ENCODE measurements at regions not wholly inside any gene's neighbourhood (a gene's known extent, or its start where the extent isn't known, plus 50 kb on each side); places are given as distances from the start of the nearest gene placed in this dataset.

DNA sequence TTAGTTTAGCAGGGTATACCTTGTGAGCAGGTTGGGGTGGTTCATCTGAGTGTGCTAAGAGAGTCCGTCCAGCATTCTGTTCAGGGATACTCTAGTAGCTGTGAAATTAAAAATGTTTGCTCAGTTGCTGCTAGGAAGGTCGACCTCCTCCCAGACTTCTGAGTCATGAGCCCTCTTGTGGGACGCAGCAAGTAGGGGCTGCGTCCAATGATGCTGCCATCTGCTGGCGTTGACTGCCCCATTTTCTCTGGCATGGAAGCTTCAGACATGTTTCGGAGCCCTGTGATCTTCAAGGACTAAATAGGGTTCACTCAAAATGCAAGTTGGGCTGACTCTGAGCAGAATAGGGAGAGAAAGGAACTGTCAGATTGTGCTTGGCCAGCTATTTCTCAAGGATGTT is 201.0 kb upstream of the ARSJ start:
- no peak for DNase-seq

DNA sequence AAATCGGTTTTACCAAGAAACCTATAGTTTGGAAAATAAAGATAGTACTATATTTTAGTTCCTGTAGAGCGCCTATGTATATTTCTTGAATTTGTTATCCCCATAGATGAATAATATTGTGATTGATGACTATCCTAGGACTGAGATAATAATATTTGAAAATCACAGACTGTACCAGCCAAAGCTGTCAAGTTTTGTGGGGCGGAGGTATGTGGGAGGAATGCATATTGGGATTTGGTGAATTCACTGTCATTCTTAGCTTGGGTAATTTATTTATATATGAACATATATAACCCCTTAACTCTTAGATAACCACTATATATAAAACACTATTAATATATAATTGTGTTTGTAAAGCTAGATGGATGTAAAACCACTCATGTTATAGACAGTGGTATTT is 205.5 kb upstream of the ARSJ start:
- no peak for DNase-seq

DNA sequence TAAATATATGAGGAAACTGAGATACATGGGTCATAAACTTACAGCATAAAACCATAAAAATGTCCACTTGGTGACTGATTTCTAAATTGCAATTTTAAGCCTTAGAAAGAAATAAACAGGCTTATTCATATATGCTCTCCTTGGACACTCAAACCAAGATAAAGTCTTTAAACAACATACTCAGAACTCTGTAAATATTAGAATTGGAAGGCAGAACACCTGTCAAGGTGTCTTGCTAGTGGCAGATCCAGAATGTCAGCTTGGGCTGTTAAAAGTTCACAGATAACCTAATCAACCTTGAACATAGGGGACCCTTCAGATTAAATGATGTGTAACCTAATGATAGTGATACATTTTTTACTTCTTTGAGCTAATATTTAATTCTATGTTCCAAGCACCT is 208.1 kb upstream of the ARSJ start:
- DNase-seq = no peak

DNA sequence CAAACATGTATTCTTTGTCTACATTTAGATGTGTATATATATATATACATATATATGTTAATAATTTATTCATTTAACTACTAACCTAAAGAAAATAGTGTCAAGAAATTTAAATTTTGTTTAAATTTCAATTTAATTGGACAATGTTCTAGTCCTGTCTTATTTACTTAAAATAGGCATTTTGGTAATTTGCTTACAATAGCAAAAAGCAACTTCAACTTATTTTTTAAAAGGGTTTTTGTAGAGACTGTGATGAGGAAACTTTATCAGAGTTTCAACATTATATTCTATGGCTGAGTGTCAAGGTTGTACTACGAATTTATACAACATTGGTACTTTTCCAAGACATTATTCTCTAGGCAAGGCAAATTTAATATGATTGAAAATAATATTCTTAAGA is 212.0 kb upstream of the ARSJ start:
- DNase-seq = no peak

DNA sequence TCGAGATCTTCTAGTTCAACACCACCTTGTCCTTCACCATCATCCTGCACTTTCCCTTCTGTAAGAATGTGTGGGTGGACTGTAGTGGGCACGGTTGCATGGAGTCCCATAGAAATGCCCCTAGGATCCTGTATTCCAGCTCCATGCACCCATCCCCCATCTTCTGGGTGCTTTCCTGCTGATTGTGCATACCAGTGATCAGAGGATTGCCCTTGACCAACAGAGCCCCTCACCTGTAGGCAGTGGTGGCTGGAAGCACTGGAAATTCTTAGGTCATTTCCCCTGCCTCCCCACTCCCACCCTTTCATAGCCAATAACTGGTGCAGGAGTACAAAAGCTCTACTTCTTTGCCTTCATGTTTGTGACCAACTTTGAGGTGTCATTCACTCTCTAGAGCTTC is 213.4 kb upstream of the ARSJ start:
- DNase-seq = no peak

DNA sequence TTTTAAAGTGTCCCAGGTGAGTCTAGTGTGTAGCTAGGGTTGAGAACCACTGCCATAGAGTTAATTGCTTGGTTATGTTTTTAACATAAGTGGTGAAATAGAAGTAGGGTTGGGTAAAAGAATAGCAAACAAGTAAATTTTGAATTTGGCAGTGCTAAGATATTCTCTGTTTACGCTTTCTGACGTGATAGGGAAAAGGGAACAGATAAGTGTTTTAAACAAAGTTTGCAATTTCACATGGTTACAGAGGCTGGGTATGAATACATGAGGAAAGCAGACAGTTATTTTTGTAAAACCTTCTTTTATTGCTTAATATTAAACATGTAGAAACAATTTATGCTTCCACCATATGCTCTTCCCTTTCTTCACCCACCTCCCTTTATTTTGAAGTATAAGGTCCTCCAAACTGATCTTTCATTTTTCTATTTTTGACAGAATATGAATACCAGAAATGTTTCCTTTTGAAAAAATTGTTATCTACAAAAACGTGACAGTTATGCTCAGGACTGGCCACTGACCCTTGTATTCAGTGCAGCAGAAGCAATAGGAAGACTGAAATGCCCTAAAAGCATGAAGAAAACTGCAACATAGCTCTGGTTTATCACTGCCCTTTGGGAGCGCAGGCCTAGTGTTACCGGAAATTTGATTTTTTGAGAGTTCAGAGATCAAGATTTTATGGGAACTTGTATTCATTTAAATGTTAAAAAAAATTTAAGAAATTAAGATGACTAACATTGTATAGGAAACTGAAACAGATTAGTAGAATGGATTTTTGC is 214.4 kb upstream of the ARSJ start:
- no peak for DNase-seq

DNA sequence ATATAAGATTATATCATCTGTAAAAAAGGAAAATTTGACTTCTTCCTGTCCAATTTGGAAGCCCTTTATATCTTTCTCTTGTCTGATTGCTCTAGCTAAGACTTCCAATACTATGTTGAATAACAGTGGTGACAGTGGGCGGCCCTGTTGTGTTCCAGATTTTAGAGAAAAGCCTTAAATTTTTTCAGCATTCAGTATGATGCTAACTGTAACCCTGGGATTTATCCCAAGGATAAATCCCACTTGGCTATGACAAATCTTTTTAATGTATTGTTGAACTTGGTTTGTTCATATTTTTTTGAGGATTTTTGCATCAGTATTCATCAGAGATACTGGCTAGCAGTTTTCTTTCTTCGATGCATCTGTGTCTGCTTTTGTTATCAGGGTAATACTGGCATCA is 217.2 kb upstream of the ARSJ start:
- no peak for DNase-seq

DNA sequence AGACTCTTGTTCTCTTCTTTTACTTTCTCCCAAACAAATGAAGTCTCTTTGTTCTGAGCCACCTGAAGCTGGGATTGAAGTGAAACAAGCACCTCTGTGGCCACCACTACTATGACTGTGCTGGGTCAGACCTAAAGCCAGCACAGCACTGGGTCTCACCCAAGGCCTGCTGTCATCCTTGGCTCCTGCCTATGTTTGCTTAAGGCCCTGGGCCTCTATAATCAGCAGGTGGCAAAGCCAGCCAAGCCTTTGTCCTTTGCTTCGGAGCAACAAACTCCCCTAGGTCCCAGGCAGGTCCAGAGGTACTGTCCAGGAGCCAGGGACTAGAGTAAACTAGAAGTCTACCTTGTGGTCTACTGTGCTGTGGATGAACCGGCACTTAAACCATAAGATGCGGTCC is 220.6 kb upstream of the ARSJ start:
- no peak for DNase-seq

DNA sequence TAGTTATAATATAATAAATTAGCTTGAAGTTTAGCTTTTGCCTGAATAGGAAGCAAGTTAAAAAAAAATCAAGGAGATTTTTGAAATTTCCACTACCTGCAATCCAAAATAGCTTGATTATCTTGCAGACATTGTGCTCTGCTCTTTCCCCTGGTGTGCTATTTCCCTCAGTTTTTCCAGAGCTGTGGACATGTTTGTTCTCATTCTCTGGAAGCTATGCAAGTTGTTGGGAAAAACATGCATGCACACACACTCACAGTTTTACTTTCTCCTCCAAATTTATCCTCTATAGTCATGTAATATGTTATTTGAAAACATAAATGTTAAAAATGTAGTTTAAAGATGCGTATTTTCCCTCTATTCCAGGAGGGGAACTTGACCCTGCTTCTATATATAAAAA is 225.8 kb upstream of the ARSJ start:
- DNase-seq = no peak

DNA sequence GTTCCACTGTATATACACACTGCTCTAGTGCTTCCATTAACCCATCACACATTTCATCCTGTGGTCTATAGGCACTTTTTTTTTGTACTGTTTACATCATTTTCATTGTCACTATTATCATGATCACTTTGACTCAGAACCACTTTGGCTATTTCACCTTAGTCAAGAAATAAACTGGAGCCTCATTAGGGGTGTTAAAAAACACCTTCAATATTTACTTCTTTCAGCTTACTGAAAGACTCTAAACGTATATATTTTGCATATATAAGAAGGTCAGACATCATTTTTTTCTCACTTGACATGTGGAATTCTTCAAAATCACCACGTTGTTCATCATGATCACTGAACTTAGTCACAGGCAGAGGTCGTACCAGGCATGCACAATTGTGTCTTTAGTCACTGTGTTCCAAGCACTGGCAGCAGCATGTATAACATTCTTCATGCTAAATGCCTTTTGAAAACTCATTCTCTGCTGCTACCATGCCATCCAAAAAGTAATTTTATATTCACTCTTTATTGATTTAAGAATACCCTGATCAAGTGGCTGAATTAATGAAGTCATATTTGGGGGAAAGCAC is 229.2 kb upstream of the ARSJ start:
- no peak for DNase-seq

DNA sequence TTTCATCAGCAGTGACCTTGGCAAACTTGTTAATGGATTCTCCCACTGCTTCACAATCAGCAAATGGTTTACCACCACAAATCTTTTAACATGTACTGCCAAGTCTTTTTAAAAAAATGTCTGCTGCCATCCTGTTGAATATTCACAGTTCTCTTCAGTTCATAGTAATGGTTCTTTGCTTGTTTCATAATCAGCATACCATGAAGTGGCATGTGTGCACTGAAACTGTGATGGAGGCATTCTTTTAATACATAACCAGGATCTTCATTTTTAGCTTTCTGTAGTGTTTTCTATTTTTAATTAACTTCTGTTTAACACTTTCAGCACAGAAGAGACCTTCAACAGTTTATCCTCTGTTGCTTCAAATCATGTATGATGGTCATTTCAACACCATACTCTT is 230.1 kb upstream of the ARSJ start:
- DNase-seq = no peak

DNA sequence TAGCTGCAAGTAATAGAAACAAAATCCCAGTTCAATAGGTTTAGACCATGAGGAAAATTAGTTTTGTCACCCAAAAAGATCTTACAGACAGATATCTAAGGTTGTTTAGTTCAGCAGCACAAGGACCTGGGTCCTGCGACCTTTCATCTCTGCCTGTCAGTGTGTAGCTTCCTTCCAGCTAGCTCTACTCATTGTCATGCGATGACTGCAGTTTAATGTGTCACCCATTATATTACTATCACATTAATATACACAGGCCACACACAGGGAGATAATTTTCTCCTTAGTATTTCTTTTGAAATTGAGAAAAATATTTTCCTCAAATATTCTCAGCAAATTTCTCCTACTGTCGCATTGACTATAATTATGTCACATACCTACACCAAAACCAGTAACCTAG is 232.1 kb upstream of the ARSJ start:
- DNase-seq = no peak

DNA sequence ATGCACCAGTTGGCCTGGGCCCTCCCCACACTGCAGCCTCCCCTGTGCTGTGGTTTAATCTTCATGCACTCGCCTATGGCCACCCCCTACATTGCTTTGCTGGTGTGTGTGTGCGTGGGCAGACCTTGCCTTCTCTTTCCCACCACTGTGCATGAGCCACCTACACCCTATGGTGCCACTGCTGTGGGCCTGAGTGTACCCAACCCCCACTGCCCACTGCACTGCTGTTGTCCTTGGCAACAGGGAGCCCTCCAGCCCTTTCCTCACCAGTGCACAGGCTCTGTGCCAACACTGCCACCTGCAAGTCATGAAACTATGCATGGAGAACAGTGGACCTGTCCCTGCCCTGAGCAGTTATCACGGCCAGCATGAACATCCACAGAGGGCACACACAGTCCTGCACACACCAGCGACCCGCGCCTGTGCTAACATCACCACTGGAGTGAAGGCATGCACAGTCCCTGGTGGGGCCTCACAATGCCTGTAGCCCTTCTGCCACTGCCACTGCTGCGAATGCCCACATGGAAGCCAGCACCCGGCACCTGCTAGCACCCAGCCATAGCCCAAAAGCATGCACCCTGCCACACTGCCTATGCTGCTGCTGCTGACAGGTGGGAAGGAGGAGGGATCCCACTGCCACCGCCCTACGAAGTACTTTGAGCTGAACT is 237.8 kb upstream of the ARSJ start:
- DNase-seq = no peak

DNA sequence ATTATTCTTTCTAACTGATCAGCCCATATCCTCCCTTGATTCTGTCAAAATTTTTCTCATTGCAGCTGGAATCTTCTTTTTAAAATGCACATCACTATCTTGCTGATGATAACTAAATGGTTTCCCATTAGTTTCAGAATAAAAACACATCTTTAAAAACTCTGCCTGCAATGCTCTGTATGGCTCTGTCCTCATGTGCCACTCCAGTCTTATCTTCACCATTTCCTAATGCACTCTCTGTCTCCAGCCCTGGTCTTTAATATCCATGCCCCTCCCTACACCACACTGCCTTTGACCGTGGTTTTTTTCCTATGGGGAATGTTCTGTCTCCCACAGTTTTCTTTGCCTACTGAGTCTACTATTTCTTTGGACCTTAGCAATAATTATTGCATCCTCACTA is 244.1 kb upstream of the ARSJ start:
- DNase-seq = no peak

DNA sequence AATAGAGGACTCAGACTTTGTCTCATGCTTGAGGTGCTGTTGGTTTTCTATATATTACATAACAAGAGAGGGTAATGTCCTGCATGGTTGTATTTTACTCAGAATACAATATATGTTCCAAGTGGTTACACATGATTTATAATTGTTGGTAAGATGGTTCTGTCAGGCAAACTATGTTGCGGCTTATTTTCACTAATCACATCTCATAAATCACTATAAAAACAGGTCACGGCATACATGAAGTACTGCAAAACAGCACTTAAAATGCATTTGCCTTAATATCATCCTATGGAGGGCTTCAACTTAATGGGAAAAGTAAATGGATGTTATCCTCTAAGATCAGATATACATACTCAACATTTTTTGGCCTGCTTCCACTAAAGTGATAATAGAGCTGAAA is 246.0 kb upstream of the ARSJ start:
- DNase-seq = no peak

DNA sequence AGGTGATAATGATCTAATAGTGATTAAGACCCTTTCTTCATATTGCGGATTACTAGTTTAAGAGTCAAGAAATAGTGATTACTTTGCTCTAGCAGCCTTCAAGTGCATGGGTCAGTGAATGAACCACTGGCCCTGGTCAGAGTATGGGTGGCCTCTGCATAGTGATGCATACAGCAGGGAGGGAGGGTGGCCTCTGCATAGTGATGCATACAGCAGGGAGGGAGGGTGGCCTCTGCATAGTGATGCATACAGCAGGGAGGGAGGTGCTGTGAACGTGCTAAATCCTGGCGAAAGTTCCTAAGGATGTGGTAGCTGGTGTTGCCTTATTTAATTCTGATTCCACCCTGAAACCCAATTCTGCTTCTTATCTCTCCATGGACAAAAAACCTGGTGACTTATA is 246.7 kb upstream of the ARSJ start:
- no peak for DNase-seq

DNA sequence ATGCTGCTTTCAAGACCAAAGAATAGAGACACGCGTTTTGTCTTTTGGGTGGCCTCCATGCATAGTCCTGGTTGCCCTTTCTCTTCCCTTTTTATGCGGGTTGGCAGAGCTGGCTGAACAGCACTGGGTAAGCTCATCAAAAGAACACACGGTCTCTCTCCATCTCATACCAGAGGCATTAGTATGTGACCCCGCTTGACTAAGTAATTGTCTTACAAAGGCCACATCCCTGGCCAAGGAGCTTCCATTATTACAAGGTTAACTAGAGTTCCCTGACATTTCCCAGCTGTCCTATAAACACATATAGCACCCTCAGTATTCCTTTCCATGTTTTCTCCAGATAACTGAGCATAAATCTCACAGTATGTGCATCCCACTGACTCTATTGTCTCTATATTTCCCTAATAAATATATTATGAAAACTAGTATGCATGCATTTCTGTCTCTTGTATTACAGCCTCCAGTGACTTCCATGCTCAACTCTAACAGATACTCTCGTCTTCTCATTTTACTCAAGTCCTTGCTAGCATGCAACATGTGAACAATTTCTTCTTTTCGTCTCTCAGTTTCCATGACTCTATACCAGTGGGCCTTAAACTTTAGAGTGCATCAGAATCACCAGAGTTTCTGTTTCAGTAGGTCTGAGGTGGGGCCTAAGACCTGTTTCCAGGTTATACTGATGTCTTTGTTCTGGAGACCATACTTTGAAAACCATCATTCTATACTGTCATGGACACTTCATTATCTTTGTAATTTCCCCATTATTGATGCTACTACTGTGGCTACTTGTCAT is 247.7 kb upstream of the ARSJ start:
- no peak for DNase-seq

DNA sequence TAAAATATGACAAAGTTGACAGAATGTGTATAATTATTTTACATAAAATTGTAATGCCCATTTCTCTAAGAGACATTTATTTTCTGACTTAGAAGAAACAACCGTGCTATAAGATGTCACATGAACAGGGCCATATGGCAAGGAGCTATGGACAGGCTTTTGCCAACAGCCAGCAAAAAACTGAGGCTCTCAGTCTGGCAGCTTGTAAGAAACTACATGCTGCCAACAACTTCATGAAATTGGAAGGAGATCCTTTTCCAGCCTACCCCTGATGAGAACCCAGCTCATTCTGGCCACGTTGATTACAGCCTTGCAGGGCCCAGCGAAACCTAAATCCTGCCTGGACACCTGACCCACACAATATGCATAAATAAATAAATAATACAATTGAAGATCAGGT is 250.3 kb upstream of the ARSJ start:
- DNase-seq = no peak

DNA sequence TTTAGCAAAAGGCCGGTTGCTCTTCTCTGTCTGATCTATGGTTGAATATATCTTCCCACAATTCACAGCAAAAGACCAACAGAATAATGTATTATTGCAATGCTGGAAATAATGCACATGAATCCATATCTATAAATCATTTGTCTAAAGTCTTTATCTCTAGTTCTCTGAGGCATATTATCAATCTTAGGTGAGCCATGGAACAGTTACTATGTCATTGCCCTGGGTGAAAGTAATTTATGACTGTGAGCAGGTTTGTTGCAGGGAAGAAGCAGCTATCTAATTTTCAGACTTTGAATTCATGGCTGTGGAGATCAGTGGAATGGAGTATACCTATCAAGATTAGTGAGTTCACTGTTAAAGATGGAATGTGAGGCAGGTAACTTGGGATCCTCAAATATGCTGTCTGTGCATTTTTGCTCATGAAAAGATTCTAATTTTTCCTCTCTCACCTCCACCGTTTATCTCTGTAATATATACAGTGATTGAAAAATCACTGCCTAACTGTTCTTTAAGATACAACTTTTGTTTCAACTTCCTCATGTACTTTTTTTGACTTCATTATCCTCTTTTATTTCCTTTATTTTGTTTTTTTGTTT is 256.8 kb upstream of the ARSJ start:
- DNase-seq = no peak

DNA sequence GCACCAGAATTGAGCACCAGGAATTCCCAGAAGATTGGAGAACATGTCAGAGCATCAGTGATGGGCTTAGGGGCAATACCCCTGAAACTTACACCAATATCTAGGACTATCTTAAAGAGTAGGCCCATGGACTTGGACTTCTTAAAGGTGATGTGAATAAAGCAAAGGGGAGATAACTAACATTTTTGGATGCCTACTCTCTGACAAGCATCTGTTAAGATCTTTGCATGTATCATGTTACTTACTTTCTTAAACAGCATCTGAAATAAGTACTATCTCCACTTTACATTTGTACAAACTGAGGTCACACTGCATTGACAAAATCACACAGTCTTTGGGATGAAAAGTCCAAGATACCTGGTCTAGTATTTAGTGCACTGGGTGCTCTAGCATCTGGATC is 258.6 kb upstream of the ARSJ start:
- no peak for DNase-seq

DNA sequence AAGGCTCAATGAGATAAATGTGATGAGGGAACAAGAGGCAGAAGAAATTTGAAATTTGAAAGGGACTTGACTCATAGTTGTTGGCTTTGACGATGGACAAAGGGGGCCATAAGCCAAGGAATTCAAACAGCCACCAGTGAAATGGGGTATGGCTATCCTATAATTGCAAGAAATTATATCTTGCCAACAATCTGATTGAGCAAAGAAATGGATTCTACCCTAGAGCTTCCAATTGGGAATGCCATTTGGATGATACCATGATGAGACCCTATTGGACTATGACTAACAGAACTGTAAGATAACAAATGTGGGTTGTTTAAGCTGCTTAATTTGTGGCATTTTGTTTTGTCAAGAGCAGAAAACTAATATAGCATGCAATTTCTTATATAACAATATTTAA is 270.1 kb upstream of the ARSJ start:
- DNase-seq = no peak

DNA sequence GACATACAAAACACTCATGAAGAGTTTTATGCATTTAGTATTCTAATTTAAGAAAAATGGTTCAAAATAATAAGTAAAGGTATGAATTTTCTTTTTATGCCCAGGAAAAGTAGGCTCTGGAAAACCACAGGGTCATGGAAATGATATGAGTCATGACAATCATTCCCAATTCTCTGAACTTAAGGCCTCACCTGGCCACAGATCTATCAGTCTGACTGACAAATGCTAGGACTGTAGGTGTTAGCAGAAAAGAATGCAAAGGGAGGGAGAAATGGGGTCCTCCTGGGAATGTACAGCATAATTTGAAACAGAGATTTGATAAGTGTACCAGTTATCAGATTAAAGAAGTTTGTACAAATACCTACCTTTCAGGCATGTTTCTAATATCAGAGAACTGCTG is 270.5 kb upstream of the ARSJ start:
- no peak for DNase-seq

DNA sequence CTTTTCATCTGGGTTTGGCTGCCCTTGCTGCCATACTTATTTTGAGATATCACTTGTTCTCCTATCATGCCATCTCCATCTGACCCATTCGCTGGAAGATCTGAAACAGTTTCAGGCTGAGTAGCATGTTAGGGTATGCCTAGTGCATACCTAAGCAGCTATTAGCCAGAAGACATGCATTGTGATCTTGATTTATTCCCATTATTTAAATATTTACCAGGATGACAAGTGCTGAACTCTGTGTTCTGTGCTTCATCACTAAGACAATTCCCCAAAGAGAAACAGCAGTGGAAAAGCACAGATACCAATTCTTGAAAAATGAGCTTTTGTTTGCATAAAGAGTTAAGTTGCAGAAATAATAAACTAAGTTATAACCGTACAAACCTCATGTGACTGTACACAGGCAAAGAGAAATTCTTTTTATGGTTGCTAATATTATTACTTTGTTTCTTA is 271.0 kb upstream of the ARSJ start:
- no peak for DNase-seq
